HG03135 (cell line): ENCODE measurements at regions not wholly inside any gene's neighbourhood (a gene's known extent, or its start where the extent isn't known, plus 50 kb on each side); places are given as distances from the start of the nearest gene placed in this dataset.
A peak's percentile ranks its signal among the peaks of the same experiment; 100 is the strongest.

Source experiments
- ATAC-seq: cut with Tn5 transposase; IDR thresholded peaks from one replicate; pipeline ENCODE4 v1.9.1; 2021; ENCODE audit warnings: mild to moderate bottlenecking, moderate library complexity; ENCODE audit not compliant: unreplicated experiment

GRCh38 chrX:149275836-149276235, 229.3 kb downstream of the IDS start:
- ATAC-seq = no peak

- ATAC-seq = no peak
Measured at GRCh38 chrX:149274516-149275105, 230.5 kb downstream of the IDS start.

- ATAC-seq = no peak
Measured at GRCh38 chrX:149272690-149273463, 232.2 kb downstream of the IDS start.

- peak; percentile 61 for ATAC-seq
Measured at GRCh38 chrX:149267878-149268813, 237.0 kb downstream of the IDS start.

- no peak for ATAC-seq
Measured at GRCh38 chrX:149262086-149262485, 243.0 kb downstream of the IDS start.

GRCh38 chrX:149259241-149259640, 245.9 kb downstream of the IDS start:
- no peak for ATAC-seq

- no peak for ATAC-seq
Measured at GRCh38 chrX:149255860-149256259, 249.2 kb downstream of the IDS start.

GRCh38 chrX:149248073-149248625, 257.0 kb downstream of the IDS start:
- no peak for ATAC-seq

- ATAC-seq = no peak
Measured at GRCh38 chrX:149230689-149231088, 274.4 kb downstream of the IDS start.

GRCh38 chrX:149223854-149224253, 281.3 kb downstream of the IDS start:
- ATAC-seq = no peak

- ATAC-seq = no peak
Measured at GRCh38 chrX:149222040-149222439, 283.1 kb downstream of the IDS start.

GRCh38 chrX:149221230-149221629, 283.9 kb downstream of the IDS start:
- no peak for ATAC-seq

GRCh38 chrX:149213264-149213663, 291.8 kb downstream of the IDS start:
- ATAC-seq = no peak

GRCh38 chrX:149208307-149208706, 296.8 kb downstream of the IDS start:
- ATAC-seq = no peak

- no peak for ATAC-seq
Measured at GRCh38 chrX:149207518-149207917, 297.6 kb downstream of the IDS start.

GRCh38 chrX:149205937-149206336, 299.2 kb downstream of the IDS start:
- no peak for ATAC-seq

GRCh38 chrX:149205081-149205480, 300.0 kb downstream of the IDS start:
- no peak for ATAC-seq

- no peak for ATAC-seq
Measured at GRCh38 chrX:149199734-149200133, 305.4 kb downstream of the IDS start.

GRCh38 chrX:149198980-149199732, 305.9 kb downstream of the IDS start:
- ATAC-seq = no peak

GRCh38 chrX:149185087-149185486, 320.0 kb downstream of the IDS start:
- ATAC-seq = no peak
